ENCODE measurements at regions not wholly inside any gene's neighbourhood (a gene's known extent, or its start where the extent isn't known, plus 50 kb on each side); places are given as distances from the start of the nearest gene placed in this dataset.
A peak's percentile ranks its signal among the peaks of the same experiment; 100 is the strongest.

- FAIRE-seq (no peak), DNase-seq (ENCODE audit: extremely low spot score, insufficient read length, low read depth) (no peak)
Observed at GRCh38 chr1:110766336-110766647, 91.6 kb upstream of the KCNA3 start.

- DNase-seq (ENCODE audit: extremely low spot score, insufficient read length, low read depth), result no peak
- FAIRE-seq, result peak; percentile 96
Observed at GRCh38 chr1:110765640-110766335, 91.0 kb upstream of the KCNA3 start.

- no peak for DNase-seq (ENCODE audit: extremely low spot score, insufficient read length, low read depth)
- no peak for FAIRE-seq
Observed at GRCh38 chr1:110763149-110763548, 88.4 kb upstream of the KCNA3 start.

- FAIRE-seq (no peak), DNase-seq (ENCODE audit: extremely low spot score, insufficient read length, low read depth) (no peak)
Observed at GRCh38 chr1:110760321-110760720, 85.6 kb upstream of the KCNA3 start.

GRCh38 chr1:110756506-110756905 is 81.8 kb upstream of the KCNA3 start:
- no peak for FAIRE-seq
- no peak for DNase-seq (ENCODE audit: extremely low spot score, insufficient read length, low read depth)

- no peak for FAIRE-seq
- no peak for DNase-seq (ENCODE audit: extremely low spot score, insufficient read length, low read depth)
Observed at GRCh38 chr1:110752941-110753725, 78.4 kb upstream of the KCNA3 start.

- DNase-seq (ENCODE audit: extremely low spot score, insufficient read length, low read depth) (no peak), FAIRE-seq (no peak)
Observed at GRCh38 chr1:110750562-110750961, 75.8 kb upstream of the KCNA3 start.

- FAIRE-seq (no peak), DNase-seq (ENCODE audit: extremely low spot score, insufficient read length, low read depth) (no peak)
Observed at GRCh38 chr1:110749960-110750359, 75.2 kb upstream of the KCNA3 start.

- FAIRE-seq, result peak; percentile 66
- DNase-seq (ENCODE audit: extremely low spot score, insufficient read length, low read depth), result no peak
Observed at GRCh38 chr1:110746644-110747259, 72.0 kb upstream of the KCNA3 start.

GRCh38 chr1:110743397-110743796 is 68.7 kb upstream of the KCNA3 start:
- FAIRE-seq (no peak), DNase-seq (ENCODE audit: extremely low spot score, insufficient read length, low read depth) (no peak)

GRCh38 chr1:110736900-110737605 is 62.3 kb upstream of the KCNA3 start:
- no peak for DNase-seq (ENCODE audit: extremely low spot score, insufficient read length, low read depth)
- FAIRE-seq, result no peak

GRCh38 chr1:110734133-110734680 is 59.5 kb upstream of the KCNA3 start:
- DNase-seq (ENCODE audit: extremely low spot score, insufficient read length, low read depth), result no peak
- no peak for FAIRE-seq

GRCh38 chr1:110731529-110731928 is 56.8 kb upstream of the KCNA3 start:
- FAIRE-seq (no peak), DNase-seq (ENCODE audit: extremely low spot score, insufficient read length, low read depth) (no peak)

- DNase-seq (ENCODE audit: extremely low spot score, insufficient read length, low read depth) (no peak), FAIRE-seq (no peak)
Observed at GRCh38 chr1:110728388-110729001, 53.8 kb upstream of the KCNA3 start.

GRCh38 chr1:110727246-110727645 is 52.5 kb upstream of the KCNA3 start:
- DNase-seq (ENCODE audit: extremely low spot score, insufficient read length, low read depth), result no peak
- no peak for FAIRE-seq

- peak; percentile 56 for DNase-seq (ENCODE audit: extremely low spot score, insufficient read length, low read depth)
- FAIRE-seq, result peak; percentile 84
Observed at GRCh38 chr1:110726755-110727154, 52.0 kb upstream of the KCNA3 start.

Measured in GM18507 (cell line).